ENCODE measurements at regions not wholly inside any gene's neighbourhood (a gene's known extent, or its start where the extent isn't known, plus 50 kb on each side); places are given as distances from the start of the nearest gene placed in this dataset.
A peak's percentile ranks its signal among the peaks of the same experiment; 100 is the strongest.

DNA sequence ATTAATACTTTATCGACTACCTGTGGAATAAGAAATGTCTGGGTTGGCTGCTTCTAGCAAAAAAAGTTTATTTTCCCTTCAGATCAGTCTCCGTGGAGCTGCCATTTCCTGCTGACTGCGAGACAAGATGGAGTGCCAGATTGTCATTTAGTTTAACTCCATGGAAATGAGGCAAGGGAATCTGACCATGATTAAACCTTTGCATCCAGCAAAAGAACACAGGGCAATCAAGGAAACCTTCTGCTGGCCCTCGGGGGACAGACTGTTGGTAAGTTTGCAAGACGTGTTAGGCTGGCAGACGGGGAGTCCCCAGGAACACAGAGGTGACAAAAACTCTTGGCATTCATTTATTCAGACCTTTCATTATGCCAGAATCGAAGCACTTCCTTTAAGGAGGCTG, 52.2 kb upstream of the SPACA1 start:
- no peak for TF ChIP-seq POLR2A (IDR thresholded peaks at IDR 0.05; ENCODE audit: low read length)
- TF ChIP-seq GATA1 (IDR thresholded peaks at IDR 0.05; ENCODE audit: low read depth, low read length) = no peak
- DNase-seq = no peak

DNA sequence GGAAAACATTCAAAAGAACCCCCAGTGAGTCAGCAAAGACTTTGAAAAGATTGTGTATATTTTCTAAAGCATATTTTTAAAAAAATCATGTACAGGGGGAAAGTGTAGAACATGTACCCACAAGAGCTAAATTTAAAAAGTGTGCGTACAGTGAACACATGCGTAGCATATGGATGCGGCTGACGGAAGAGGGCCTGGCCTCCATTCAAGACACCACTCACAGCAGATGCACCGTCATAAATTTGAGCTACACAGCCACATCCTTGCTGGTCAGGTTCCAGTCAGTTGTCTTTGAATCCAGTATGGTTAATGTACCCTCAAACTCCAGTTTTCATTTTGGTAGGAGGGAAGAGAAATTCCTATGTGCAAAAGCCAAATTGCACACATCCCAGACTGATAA, 54.3 kb upstream of the SPACA1 start:
- TF ChIP-seq POLR2A (IDR thresholded peaks at IDR 0.05; ENCODE audit: low read length) (no peak), GATA1 (IDR thresholded peaks at IDR 0.05; ENCODE audit: low read depth, low read length) (no peak)
- no peak for DNase-seq

DNA sequence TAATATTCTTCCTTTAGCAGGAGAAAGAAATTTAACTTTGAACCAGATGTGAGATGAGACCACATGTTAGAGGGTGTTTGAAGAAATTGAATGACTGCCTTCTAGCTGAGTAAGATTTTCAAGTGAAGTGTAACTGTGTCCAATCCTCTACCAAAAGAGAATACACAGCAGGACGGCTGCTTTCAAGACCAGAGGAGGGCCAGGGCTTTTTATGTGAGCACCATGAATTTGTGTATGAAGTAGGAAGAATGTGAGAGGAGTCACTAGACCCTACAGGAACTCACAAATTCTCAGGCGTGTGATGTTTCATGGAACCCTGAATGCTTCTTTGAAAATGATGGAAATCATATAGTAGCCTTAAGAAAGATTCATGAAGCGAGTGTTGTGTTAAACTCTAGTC, 56.8 kb upstream of the SPACA1 start:
- TF ChIP-seq POLR2A (IDR thresholded peaks at IDR 0.05; ENCODE audit: low read length) = no peak
- TF ChIP-seq GATA1 (IDR thresholded peaks at IDR 0.05; ENCODE audit: low read depth, low read length) = no peak
- DNase-seq = no peak

DNA sequence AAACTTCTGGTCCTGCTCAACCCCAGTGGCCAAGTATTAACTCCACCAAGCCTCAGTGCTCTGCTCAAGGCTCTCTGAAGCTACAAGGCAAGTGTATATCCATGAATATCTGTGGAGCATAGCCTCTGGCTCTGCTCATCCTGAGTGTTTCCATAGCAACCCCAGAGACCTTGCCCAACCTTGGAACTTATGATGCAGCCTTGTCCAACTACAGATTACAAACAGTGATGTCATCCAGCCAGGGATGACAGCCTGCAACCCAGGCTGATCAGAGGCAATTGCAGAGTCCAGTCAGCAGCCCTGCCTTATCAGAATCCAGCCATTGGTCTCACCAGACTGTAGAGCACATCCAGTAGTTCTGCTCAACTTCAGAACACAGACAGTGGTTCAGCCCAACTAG, 65.5 kb upstream of the SPACA1 start:
- TF ChIP-seq GATA1 (IDR thresholded peaks at IDR 0.05; ENCODE audit: low read depth, low read length) = no peak
- TF ChIP-seq POLR2A (IDR thresholded peaks at IDR 0.05; ENCODE audit: low read length) = no peak
- peak in 1 of 2 experiments; percentile 16 for DNase-seq

DNA sequence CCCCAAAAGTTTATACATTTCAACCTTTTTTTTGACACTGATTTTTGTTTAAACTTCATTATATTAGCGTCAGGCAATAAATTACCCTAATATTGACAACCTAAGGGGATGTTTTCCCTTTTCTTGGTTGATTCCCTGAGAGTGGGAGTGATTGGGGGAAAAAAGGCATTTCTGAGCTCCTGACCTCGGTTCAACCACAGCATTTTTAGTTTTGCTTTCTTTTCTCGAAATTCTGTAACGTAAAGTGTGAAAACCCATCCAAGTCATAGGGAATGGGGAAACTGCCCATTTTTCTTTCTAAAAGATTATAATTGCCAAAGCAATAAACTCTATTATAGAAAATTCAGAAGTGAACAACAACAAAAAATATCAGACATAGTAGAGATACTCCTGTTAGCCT, 67.9 kb upstream of the SPACA1 start:
- DNase-seq = no peak
- TF ChIP-seq POLR2A (IDR thresholded peaks at IDR 0.05; ENCODE audit: low read length) = no peak
- TF ChIP-seq GATA1 (IDR thresholded peaks at IDR 0.05; ENCODE audit: low read depth, low read length) = no peak

DNA sequence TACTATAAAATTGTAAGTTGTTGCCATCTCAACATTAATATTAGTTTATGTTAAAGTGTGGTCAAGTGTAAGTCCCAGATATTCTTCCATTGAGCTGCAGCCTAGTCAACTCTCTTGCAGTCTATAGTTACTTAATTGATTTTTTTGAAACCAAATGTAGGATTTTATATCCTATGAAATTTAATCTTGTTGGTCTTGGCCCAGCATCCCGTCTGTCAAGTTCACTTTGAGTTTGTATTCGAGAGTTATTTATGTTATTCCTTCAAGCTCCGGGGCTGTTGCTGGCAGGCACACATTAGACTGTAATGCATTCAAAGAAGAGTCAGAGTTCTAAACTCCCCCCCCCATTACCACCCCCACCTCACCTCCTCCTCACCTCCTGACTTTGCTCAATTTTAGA, 71.0 kb upstream of the SPACA1 start:
- DNase-seq = no peak
- no peak for TF ChIP-seq POLR2A (IDR thresholded peaks at IDR 0.05; ENCODE audit: low read length)

DNA sequence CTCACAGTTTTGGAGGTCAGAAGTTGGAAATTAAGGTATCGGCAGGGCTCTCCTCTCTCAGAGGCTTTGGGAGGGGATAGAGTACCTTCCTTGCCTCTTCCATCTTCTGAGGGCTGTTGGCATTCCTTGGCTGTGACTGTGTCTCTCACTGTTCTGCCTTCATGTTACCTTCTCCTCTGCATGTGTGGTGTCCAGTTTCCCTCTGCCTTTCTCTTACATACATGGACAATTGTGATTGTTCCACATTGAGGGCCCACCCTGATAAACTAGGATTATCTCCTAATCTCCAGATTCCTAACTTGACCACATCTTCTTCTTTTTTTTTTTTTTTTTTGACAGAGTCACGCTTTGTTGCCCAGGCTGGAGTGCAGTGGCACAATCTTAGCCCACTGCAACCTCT, 72.1 kb upstream of the SPACA1 start:
- TF ChIP-seq GATA1 (IDR thresholded peaks at IDR 0.05; ENCODE audit: low read depth, low read length) (no peak), POLR2A (IDR thresholded peaks at IDR 0.05; ENCODE audit: low read length) (no peak)
- no peak for DNase-seq

DNA sequence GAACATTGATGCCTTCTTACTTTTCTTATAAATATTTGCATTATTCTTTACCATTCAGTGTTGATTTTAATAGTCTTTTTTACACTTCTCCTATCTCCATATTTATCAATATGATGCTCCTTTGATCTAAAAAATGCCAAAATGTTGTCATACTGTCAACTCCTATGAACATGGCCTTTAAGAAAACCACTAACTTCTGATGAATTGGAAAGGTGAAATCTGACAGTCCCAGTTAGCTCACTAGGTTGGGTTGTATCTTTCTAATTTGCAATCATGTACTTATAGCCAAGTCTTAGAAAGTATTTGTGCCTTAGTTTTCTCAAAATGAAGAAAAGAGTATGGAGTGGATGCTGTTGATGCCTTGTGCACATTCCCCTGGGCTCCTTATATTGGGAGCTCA, 75.4 kb upstream of the SPACA1 start:
- no peak for DNase-seq
- TF ChIP-seq POLR2A (IDR thresholded peaks at IDR 0.05; ENCODE audit: low read length) (no peak), GATA1 (IDR thresholded peaks at IDR 0.05; ENCODE audit: low read depth, low read length) (no peak)

DNA sequence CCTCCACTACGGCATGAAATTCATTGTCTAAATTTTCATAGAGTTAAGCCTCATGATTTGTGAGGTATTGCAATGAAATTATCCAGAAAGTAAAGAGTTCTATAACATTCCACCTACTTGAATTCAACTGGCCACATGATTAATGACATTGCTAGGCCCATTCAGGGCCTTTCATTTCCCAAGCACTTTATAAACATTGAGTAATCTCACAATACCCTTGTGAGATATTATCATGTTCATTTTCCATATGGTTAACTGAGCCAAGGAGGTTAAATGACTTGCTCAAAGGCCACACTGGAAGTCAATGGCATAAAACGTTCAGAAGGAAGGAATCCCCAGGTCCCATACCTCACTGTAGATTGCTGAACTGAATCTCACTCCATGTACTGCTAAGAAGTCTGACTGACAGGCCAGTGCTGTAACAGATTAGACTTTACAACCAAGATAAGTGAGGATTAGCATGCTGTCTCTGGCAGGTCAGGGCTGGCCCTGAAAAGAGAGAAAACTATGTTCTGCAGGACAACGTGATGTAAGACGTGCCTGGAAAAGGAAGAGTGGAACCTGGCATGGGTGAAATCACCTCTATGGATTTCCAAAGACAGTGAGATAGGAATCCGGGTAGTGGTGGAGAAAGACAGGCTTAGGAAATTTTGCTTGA, 75.9 kb upstream of the SPACA1 start:
- TF ChIP-seq POLR2A (IDR thresholded peaks at IDR 0.05; ENCODE audit: low read length) (no peak), GATA1 (IDR thresholded peaks at IDR 0.05; ENCODE audit: low read depth, low read length) (no peak)

DNA sequence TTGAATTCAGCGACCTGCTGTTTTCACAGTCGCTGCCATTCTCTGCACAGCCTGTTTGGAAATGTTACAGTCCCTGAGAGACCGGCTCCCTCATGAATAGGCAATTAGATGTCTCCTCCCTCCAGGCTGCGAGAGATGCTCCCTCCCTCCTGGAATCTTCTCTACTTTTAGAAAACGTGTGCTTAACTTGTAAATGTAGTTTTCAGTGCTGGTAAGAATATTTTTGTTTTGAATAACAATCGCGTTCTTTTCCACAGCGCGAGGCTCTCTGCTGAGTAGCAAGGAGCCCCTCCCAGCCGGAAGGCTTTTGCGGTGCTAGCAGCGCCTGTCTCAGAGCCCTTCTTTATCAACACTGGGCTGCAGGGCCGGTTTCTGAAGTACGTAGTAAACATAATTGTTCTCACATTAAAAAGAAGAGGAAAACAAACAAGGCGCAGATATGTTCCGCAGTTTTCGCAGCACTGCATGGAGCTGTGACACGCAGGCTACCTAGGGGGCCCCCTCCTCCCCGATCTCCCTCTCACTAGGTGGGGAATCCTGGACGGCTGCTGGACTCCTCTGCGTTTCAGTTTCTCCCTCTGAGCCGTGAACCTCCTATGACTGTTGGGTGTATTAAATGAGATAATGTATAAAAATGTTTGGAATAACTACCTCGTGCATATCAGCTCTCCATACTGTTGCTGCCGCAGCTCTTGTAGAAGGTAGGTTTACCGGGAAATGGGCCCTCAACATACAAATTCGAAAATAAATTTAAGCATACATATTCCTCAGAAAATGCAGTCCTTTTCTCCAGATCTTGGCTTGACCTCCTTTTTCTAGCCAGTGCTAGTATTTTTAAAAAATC, 79.0 kb upstream of the SPACA1 start:
- no peak for TF ChIP-seq POLR2A (IDR thresholded peaks at IDR 0.05; ENCODE audit: low read length)
- TF ChIP-seq GATA1 (IDR thresholded peaks at IDR 0.05; ENCODE audit: low read depth, low read length) = no peak
- peak in 1 of 2 experiments; percentile 2 for DNase-seq

More for the DNA sequence above, 75.9 kb upstream of the SPACA1 start:
- no peak for DNase-seq

DNA sequence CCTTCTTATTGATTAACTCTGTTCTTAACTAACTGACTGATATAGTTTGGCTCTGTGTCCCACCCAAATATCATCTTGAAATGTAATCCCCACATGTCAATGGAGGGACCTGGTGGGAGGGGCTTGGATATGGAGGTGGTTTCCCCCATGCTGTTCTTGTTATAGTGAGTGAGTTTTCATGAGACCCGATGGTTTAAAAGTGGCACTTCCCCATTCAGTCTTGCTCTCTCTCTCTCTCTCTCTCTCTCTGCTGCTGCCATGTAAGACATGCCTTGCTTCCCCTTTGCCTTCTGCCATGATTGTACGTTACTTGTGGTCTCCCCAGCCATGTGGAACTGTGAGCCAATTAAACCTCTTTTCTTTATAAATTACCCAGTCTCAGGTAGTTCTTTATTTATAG, 81.8 kb upstream of the SPACA1 start:
- TF ChIP-seq GATA1 (IDR thresholded peaks at IDR 0.05; ENCODE audit: low read depth, low read length) (no peak), POLR2A (IDR thresholded peaks at IDR 0.05; ENCODE audit: low read length) (no peak)
- no peak for DNase-seq

DNA sequence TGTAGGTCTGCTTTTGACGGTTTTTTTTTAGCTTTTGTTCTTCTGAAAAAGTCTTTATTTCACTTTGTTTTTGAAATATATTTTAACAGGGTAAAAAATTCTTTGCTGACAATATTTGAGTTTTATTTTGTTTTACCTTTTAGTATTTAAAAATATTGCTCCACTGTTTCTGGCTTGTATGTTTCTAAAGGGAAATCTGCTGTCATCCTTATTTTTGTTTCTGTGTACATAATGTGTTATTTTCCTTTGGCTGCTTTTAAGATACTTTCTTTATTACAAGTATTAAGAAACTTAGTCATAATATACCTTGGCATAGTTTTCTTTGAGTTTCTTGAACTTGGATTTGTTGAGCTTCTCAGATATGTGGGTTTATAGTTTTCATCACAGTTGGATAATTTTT, 88.6 kb upstream of the SPACA1 start:
- TF ChIP-seq POLR2A (IDR thresholded peaks at IDR 0.05; ENCODE audit: low read length) = no peak
- no peak for TF ChIP-seq GATA1 (IDR thresholded peaks at IDR 0.05; ENCODE audit: low read depth, low read length)
- DNase-seq = no peak

DNA sequence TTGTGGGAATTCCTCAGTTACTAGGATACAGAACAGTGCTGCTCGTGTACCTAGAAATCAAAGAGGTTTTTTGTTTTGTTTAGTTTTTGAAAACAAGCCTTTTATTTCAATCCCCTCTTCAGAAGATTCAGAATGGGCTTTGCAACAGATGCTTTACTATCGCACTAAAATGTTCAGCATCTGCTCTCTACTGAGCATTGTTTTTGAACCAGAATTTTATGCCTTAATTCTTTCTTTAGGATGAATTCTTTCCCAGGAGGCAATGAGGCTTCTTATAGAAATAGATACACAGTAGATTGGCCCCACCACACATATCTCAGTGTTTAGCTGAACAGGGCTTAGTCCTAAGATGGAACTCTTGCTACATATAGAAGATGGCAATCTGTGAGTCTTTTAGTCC, 95.9 kb upstream of the SPACA1 start:
- DNase-seq = no peak
- TF ChIP-seq POLR2A (IDR thresholded peaks at IDR 0.05; ENCODE audit: low read length) = no peak
- TF ChIP-seq GATA1 (IDR thresholded peaks at IDR 0.05; ENCODE audit: low read depth, low read length) = no peak

DNA sequence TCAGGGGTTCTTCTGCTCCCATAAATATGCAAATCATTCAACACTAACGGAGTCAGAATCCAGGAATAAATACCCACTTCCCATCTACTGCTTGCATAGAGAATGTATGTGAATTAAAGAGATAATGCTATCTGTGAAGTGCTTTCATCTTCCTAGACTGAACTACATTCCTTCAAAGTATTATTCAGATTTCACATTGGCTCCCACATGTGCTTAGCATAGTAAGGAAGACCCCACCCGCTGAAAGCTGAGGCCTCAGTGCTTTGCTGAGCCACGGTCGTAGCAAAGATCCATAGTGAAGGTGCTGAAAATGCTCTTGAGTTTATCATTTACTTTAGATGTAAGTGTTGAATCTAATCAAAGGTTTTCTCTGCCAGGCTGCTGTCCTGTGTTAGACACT, 97.0 kb upstream of the SPACA1 start:
- TF ChIP-seq GATA1 (IDR thresholded peaks at IDR 0.05; ENCODE audit: low read depth, low read length) = no peak
- TF ChIP-seq POLR2A (IDR thresholded peaks at IDR 0.05; ENCODE audit: low read length) = no peak
- no peak for DNase-seq

DNA sequence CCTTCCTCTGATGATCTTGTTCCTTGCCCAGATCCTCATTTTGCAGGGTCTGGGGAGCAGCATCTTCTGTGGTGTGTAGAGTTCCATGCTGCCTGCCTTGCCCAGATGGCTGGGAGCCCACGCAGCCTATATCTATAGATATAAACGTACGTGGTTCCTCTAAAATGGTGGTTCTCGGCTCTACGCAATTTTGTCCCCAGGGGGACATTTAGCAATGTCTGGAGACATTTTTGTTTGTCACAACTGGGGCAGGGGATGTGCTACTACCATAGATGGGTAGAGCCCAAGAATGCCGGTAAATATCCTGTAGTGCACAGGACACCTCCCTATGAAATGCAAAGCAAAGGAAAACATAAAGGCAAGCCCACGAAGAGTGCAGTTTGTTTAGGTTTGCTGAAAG, 98.4 kb upstream of the SPACA1 start:
- no peak for TF ChIP-seq GATA1 (IDR thresholded peaks at IDR 0.05; ENCODE audit: low read depth, low read length)
- no peak for TF ChIP-seq POLR2A (IDR thresholded peaks at IDR 0.05; ENCODE audit: low read length)

More for the DNA sequence above, 98.4 kb upstream of the SPACA1 start:
- DNase-seq = no peak

Data from erythroblast (primary cell).